K562 (cell line): ENCODE measurements at regions not wholly inside any gene's neighbourhood (a gene's known extent, or its start where the extent isn't known, plus 50 kb on each side); places are given as distances from the start of the nearest gene placed in this dataset.

ENCODE experiments used
- BCL6 ChIP-seq: fragments of 250-450 bp; sonication (Bioruptor Pico); IDR thresholded peaks from 2 replicates; pipeline ENCODE4 v1.4.0; 2020
- CBX5 ChIP-seq: IDR thresholded peaks from 2 replicates; pipeline ENCODE4 v1.6.1; 2014; ENCODE audit warnings: low read depth, borderline replicate concordance
- CTCF ChIP-seq, 3 experiments: IDR thresholded peaks in 2 of 3; conservative IDR thresholded peaks in 1 of 3; 2 replicates each; pipeline ENCODE4 v1.5.1; 2011 to 2012; ENCODE audit warnings: low read length in 3 of 3, mild to moderate bottlenecking in 3 of 3, control low read depth in 2 of 3, improper control_type of control experiment in 1 of 3, inconsistent platforms in 1 of 3, low read depth in 1 of 3, mixed read lengths in 1 of 3, moderate library complexity in 1 of 3; ENCODE audit not compliant: insufficient read depth in 2 of 3
- EP300 ChIP-seq: IDR thresholded peaks from 2 replicates; pipeline ENCODE4 v1.6.1; 2012; ENCODE audit warnings: low read length, improper control_type of control experiment
- FOXK2 ChIP-seq, 2 experiments: fragments of 450-650 bp; IDR thresholded peaks in 1 of 2; conservative IDR thresholded peaks in 1 of 2; 2 replicates each; pipeline ENCODE4 v1.6.1; 2016; ENCODE audit warnings: low read depth in 2 of 2, mild to moderate bottlenecking in 1 of 2
- HNRNPL ChIP-seq: fragments of 200-400 bp; formaldehyde crosslinking; IDR thresholded peaks from 2 replicates; pipeline ENCODE4 v1.6.1; 2017; ENCODE audit warnings: low read depth, mild to moderate bottlenecking, low read length
- KLF6 ChIP-seq: fragments of 250-450 bp; sonication (Bioruptor Pico); IDR thresholded peaks from 2 replicates; pipeline ENCODE4 v1.4.0; 2020; ENCODE audit warnings: mild to moderate bottlenecking, moderate library complexity, borderline replicate concordance
- NR2C2 ChIP-seq, 2 experiments: fragments of 200-800 bp in 1 of 2; sonication (Bioruptor generic) in 1 of 2; sonication (generic) in 1 of 2; formaldehyde crosslinking in 1 of 2; IDR thresholded peaks; 2 replicates each; pipeline versions ENCODE4 v1.6.1 to v1.8.0; 2016 to 2022; ENCODE audit warnings: mild to moderate bottlenecking in 1 of 2, missing compliant biosample characterization in 1 of 2, missing genetic modification characterization in 1 of 2, missing genetic modification reagents in 1 of 2
- SP1 ChIP-seq: sonication (generic); formaldehyde crosslinking; IDR thresholded peaks from 2 replicates; pipeline ENCODE4 v1.8.1; 2022; ENCODE audit warnings: mild to moderate bottlenecking, missing genetic modification reagents
- STAT5A ChIP-seq: IDR thresholded peaks from 2 replicates; pipeline ENCODE4 v1.6.1; 2012; ENCODE audit warnings: low read length, inconsistent platforms, borderline replicate concordance
- TARDBP ChIP-seq: fragments of 450-650 bp; IDR thresholded peaks from 2 replicates; pipeline ENCODE4 v1.6.1; 2016
- U2AF2 ChIP-seq: fragments of 200-400 bp; formaldehyde crosslinking; optimal IDR thresholded peaks from 2 replicates; pipeline ENCODE3; 2017; ENCODE audit warnings: low read depth, mild to moderate bottlenecking, low read length
- ZFX ChIP-seq: sonication (generic); formaldehyde crosslinking; IDR thresholded peaks from 2 replicates; pipeline ENCODE4 v1.8.0; 2022; ENCODE audit warnings: mild to moderate bottlenecking, missing genetic modification reagents, moderate library complexity
- TF ChIP-seq, protein P1 (sequence below): sonication (generic); formaldehyde crosslinking; IDR thresholded peaks from 2 replicates; pipeline ENCODE4 v1.8.0; 2022; ENCODE audit warnings: missing genetic modification reagents, mild to moderate bottlenecking, borderline replicate concordance

DNA sequence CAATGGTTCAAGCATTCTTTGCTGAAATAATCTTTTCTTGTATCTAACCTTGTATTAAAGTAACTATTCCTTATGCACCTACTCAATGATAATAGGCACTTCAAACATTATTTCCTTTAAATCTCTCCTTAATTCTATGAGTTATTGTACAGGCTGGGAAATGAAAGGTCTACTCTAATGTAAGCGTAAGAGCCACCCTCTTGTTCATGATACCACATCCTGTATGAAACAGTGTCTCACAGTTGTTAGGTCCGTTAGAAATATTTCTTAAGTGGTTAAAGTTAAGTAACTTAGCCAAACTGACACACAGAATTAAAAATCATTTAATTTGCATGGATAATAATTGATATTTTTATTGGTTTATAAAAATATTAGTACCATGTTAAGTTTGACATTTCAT, 162.5 kb upstream of the RPRM start:
- no peak for TF ChIP-seq U2AF2
- TF ChIP-seq ZFX (CRISPR knock-in tag) = no peak
- TF ChIP-seq BCL6 = no peak
- TF ChIP-seq CTCF (IDR thresholded peaks at IDR 0.05 in 2 of 3, conservative IDR thresholded peaks at IDR 0.05 in 1 of 3; ENCODE audit: insufficient read depth in 2 of 3, low read depth in 1 of 3, low read length in 3 of 3) = no peak
- no peak for TF ChIP-seq NR2C2 (CRISPR knock-in tag; IDR thresholded peaks at IDR 0.05)
- no peak for TF ChIP-seq NR2C2 (tag; IDR thresholded peaks at IDR 0.05)
- no peak for TF ChIP-seq HNRNPL
- TF ChIP-seq TARDBP = no peak
- TF ChIP-seq, protein P1, sequence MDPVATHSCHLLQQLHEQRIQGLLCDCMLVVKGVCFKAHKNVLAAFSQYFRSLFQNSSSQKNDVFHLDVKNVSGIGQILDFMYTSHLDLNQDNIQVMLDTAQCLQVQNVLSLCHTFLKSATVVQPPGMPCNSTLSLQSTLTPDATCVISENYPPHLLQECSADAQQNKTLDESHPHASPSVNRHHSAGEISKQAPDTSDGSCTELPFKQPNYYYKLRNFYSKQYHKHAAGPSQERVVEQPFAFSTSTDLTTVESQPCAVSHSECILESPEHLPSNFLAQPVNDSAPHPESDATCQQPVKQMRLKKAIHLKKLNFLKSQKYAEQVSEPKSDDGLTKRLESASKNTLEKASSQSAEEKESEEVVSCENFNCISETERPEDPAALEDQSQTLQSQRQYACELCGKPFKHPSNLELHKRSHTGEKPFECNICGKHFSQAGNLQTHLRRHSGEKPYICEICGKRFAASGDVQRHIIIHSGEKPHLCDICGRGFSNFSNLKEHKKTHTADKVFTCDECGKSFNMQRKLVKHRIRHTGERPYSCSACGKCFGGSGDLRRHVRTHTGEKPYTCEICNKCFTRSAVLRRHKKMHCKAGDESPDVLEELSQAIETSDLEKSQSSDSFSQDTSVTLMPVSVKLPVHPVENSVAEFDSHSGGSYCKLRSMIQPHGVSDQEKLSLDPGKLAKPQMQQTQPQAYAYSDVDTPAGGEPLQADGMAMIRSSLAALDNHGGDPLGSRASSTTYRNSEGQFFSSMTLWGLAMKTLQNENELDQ (CRISPR knock-in tag) = no peak
- no peak for TF ChIP-seq EP300
- no peak for TF ChIP-seq FOXK2 (conservative IDR thresholded peaks at IDR 0.05 in 1 of 2, IDR thresholded peaks at IDR 0.05 in 1 of 2; ENCODE audit: low read depth in 2 of 2)
- TF ChIP-seq STAT5A = no peak
- no peak for TF ChIP-seq SP1 (CRISPR knock-in tag)
- no peak for TF ChIP-seq CBX5
- TF ChIP-seq KLF6 (CRISPR knock-in tag) = no peak
